AML-193 (cell line): ENCODE measurements at regions not wholly inside any gene's neighbourhood (a gene's known extent, or its start where the extent isn't known, plus 50 kb on each side); places are given as distances from the start of the nearest gene placed in this dataset.
"Not testable (repeated sequence)": the region's sequence is repeated elsewhere in the genome, so short reads cannot be mapped to it uniquely, and the experiment has no call there.

ENCODE experiments used
- DNase-seq, 2 experiments: peaks; one replicate each; lab custom pipeline; 2025; lab: John Stamatoyannopoulos, UW

DNA sequence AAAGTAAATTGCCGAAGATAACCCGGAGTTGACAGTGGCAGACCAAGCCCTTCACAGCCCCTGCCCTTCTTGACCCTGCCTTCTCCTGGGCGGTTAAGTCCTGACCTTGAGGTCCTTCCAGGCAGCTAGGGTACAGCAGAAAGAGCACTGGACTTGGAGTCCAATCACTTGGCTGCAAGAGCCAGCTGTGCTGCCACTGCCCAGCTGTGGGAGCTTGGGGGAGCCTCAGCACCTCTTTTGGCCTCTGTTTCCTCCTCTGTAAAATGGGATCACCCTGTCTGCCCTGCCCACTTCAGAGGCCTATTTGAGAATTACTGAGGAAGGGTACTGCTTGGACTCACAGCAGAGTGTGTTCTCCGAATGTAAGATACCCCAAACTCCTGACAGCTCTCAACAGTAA lies 66.2 kb upstream of the SMAD6 start:
- no peak for DNase-seq

DNA sequence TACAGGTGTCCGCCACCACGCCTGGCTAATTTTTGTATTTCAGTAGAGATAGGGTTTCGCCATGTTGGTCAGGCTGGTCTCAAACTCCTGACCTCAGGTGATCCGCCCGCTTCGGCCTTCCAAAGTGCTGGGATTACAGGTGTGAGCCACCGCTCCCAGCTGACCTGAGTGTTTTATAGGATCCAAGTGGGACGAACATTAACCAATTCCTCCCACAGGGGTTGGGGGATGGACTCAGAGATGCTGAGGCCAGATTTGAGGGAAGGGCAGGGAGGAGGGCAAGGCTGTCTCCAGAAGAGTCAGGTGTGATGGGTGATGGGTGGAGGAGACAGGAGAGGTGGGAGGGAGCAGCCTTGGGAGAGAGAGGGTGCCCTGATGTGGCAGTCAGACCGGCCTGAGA lies 65.0 kb upstream of the SMAD6 start:
- DNase-seq = not testable (repeated sequence)

DNA sequence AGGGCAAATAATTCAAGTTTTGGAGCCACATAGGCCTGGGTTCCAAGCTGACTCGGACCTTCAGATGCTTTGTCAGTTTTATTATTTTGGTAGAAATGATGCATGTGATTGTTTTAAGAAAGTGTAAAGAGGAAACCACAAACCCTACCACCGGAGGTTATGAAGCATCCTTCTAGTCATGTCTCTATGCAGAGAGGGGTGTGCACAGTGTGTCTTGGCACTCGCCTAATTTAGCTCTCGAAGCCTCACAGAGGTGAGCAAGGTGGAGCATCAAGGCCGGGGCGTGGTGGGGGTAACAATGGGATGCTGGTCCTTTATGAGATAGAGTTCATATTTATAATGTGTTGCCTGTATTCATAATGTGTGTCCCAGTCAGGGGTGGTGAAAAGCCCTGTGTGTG lies 63.7 kb upstream of the SMAD6 start:
- DNase-seq = no peak

DNA sequence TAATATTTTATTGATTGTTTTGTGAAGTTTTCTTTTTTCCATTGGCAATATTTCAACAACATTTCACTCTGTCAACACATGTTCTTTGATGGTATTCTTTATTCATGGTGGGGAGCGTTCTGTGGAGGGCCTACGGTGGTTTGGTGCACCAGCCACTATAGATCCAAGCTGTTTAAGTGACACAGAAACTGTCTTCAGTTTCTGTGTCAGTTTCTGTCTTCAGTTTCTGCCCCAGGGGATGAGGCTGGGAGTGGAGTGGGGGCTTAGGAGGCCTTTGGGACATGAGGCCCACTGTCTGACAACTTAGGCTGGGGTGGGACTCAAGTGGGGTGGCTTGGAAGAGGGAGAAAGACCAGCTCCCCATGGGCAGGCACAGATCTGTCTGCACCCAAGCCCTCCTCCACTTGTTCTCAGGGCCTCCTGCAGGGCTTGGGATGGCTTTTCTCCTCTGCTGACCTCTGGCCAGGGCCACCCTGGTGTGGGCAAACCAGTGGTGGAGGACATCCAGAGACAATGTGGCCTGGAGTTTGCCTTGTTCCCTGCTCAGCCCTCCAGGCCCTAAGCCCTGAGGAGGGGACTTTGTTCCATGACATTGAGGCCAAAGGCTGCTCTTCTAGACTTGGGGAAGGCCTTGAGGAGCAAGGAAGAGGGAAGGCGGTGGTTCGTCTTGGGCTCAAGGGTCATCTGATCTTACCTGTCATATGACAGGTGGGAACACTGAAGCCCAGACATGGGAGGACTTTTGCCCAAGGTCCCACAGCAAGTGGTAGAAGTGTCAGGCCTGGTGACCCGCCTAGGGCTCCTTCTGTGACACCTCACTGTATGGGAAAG lies 60.3 kb upstream of the SMAD6 start:
- no peak for DNase-seq

DNA sequence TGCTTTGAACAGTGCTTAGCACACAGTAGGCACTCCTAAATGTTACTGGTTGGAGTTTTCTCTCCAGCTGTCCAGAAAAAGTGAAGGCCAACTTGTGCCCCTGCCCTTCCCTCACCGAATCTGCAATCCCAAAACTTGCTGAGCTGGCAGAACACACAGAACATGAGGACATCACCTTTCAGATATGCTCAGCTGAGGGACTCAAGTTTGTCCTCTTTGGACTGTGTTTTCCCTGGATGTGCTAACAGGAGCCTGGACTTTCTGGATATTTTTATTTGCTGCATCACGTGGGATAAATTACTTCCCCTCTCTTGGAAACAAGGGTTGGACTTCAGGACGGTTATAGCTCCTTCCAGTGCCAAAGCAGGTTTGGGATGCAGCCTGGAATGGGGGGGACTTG lies 59.5 kb upstream of the SMAD6 start:
- no peak for DNase-seq

DNA sequence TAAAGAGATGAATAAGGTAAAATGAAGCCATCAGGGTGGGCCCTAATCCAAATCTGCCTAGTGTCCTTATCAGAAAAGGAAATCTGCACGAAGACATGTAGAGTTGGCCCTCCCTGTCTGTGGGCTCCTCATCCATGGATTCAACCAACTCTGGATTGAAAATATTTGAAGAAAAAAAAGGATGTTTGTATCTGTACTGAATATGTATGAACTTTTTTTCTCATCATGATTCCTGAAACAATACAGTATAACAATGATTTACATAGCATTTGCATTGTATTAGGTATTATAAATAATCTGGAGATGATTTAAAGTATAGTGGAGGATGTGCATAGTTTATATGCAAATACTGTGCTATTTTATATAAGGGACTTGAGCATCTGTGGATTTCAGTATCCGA lies 59.0 kb upstream of the SMAD6 start:
- DNase-seq = no peak

DNA sequence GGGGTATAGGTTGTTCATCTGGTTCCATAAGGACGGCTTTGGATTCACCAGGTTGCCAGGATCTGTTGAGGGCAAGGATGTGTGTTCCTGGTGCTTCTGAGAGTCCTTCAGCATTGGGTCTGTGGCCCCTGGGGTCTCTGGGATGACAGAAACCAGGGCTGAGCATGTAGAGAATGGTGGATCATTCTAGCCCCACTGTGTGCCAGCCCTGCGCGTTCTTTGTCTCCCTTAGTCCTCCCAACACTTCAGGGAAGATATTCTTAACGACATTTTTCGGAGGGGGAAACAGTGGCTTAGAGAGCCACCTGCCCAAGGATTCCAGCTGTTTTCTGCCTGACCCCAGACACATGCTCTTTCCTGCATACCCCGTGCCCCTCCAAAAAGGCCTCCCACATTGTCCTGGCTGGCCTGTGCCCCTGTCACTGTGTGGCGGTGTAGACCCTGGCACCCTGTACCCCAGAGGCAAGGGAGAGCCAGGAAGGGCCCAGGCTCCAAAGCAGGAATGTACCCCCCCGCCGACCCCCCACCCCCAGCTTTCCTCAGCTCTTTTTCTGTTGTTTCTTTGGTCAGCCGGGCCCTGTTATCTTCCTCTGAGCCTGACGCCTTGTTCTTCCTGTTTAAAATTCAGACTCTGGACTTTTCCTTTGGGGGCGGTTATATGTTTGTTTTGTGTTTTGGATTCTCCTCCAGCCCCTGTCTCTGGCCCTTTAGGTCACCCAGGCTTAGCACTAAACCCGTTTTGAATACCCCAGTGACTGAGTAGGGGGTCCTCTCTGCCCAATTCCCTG lies 57.8 kb upstream of the SMAD6 start:
- no peak for DNase-seq

DNA sequence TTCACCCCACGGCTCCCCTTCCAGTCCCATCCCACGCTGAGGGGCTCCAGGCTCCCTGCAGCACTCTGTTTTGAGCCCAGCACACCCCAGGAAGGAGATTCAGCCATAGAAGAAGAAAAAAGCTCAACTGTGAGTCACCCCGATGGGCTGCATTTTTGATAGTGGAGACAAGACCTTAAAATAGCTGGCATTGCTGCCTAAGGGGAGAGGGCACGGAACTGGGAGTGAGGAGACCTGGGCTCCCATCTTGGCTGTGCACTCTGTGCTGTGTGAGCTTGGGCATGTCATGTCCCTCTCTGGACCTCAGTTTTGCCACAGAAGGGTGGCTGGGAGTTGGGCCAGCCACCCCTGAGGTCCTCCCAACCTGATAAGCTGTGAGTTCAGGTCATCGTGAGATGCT lies 57.2 kb upstream of the SMAD6 start:
- no peak for DNase-seq

DNA sequence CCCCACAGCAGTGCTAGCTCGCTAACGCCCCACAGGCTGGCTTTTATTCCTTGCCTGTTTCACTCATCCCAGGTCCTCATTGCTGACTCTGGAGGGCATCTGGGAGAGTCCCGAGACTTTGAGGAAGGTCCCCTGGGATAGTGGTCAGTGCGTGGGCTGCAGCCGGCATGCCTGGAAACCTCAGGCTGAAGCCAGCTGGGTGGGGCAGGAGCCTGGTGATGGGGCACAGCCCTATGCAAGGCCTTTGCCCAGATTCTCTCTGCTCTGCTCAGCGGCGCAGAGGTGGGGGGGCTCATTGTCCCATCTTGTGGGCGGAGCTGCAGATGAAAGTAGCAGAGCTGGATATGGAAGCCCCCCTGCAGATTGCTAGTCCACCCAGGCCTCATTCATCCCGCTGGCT lies 55.7 kb upstream of the SMAD6 start:
- no peak for DNase-seq

DNA sequence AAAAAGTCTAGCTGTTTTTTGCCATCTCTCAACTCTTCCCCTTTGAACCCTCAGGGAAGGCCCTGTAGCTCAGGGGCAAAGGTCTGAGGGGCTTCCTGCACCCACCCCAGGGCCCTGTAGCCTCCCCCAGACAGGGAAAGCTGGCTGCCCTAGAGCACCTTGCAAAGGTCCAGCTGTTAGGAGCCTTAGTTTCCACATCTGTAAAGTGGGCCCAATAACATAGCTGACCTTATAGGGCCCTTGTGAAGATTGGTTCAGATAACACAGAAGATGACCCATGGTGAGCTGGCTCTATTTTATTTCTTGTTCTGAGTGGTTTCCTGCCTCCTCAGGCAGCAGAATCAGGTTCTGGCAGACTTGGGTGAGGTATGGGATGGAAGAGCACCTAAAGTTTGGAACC lies 55.2 kb upstream of the SMAD6 start:
- no peak for DNase-seq

DNA sequence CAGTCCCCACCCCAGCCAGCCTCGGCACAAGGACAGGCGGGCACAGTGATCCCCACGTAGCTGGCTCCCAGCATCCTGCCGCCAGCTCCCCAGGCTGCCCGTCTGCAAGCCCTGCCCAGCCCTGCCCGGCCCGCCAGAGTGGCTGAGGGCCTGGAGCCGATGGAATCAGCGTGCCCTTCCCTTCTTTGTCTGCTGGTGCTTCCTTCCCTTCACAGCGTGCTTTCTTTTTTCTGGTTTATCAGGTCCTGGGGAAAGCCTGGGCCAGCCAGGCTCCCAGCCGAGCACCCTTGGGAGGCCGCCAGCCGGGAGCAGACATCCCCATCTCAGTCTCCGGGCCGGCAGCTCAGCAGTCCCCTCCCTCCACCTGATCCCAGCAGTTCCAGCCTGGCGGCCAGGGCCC lies 54.7 kb upstream of the SMAD6 start:
- no peak for DNase-seq

DNA sequence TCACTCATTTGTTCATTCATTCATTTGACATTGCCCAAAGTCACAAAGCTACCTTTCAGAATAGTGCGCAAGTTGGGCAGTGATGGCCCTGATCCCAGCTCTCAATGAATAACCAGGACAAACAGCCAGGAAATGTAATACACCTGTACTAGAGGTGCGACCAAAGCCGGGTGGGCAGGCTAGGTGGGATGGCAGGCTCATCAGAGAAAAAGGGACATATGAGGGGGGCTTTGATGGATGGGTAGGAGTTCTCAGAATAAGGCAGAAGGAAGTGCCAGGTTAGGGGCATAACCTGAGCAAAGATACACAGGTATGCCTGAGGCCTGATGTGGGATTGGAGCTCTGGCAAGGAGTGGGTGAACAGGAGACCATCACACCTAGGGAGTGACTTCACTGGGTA lies 53.4 kb upstream of the SMAD6 start:
- DNase-seq = no peak

DNA sequence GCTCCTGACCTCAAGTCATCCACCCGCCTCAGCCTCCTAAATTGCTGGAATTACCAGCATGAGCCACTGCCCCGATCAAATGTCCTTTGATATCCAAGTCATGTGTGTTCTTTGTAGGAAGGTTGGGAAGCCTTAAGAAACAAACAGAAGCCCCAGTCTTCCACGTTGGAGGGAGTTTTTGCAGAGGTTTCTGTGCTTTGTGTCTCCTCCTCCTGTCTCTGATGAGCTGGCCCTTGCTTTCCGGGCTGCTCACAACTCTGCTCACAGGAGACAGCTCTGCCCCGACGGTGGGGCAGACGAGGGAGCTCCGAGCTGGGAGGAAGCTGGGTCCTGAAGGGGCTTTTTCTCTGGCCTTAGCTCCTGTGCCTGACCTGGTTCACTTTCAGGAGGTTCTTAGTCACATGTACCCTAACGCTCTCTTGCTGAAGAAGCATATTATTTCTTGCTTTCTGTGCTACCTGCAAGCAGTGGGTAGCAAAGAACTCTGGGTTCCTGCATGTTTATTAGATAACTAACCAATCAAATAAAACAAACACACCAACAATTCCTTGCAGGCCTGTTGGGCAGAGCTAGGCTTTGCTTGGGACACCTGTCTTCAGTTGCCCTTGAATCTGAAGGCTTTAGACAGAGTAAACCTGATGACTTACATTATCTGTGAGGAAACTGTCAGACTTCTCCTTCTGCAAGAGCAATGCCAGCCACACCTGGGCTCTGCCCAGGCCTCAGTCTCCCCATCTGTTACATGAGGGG lies 52.6 kb upstream of the SMAD6 start:
- DNase-seq = no peak

DNA sequence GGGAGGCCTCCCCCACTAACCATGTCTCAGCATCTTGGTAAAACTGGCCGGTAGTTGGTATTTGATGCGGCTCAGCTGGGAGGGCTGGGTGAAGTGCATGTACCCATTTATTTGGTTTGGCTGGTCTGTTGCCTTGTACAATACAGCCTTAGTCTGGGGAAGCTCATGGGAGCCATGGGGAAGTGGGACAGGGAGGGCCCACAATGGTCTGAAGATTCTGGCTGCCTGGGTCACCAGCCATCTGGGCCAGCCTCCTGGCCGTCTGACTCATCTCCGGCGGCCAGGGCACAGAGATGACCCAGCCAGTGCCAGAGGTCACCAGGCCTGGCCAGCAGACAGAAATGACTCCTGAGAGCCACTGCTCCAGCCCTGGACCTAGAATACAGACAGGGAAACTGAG lies 51.6 kb upstream of the SMAD6 start:
- DNase-seq = no peak

DNA sequence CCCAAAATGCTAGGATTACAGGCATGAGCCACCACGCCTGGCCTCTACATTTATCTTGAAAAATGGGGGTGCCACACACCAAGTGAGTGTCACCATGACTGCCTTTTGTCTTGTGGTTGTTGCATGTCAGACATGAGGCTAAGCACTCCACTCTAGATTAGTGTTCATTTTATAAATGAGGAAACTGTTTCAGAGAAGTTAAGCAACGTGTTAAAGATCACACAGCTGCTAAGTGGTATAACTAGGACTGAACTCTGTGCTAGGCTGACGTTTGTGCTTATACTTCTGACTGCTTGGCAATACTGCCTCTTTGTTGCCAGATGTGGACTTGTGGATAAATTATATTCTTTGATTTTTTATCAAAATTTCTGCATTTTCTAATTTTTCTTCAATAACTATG lies 50.8 kb upstream of the SMAD6 start:
- no peak for DNase-seq

DNA sequence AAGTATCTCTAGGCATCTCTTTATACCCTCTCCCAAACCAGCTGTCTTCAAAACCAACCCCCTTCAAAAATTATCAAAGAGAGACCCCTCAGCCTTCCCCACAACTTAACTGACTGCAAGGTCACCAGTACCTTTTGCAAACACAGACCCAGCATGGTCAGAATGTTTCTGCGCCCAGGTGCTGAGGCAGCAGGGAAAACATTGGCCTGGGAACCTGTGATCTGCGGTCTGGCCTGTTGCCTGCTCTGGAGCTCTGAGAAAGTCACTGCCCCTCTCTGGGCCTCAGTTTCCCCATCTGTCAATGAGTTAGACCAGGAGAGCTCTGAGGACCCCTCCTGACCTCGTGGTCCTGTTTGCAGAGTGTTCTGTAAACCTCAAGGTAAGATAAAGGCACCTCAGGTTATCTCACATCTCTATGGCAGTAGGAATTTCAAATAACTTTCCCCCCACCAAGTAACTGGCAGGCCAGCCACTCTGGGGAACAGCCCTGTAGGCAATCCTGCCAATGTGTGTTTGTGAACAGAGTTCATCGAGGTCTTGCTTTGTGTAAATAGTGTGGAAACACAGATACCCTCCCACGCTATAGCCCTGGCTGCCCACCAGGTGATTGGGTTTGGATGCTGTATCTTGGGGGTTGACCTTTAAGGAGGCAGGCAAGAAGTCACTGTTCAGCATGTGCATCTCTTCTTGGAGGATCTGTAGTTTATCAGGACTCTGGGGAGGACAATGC lies 50.0 kb upstream of the SMAD6 start:
- no peak for DNase-seq
